ENCODE measurements at regions not wholly inside any gene's neighbourhood (a gene's known extent, or its start where the extent isn't known, plus 50 kb on each side); places are given as distances from the start of the nearest gene placed in this dataset.

- TF ChIP-seq, protein P1, sequence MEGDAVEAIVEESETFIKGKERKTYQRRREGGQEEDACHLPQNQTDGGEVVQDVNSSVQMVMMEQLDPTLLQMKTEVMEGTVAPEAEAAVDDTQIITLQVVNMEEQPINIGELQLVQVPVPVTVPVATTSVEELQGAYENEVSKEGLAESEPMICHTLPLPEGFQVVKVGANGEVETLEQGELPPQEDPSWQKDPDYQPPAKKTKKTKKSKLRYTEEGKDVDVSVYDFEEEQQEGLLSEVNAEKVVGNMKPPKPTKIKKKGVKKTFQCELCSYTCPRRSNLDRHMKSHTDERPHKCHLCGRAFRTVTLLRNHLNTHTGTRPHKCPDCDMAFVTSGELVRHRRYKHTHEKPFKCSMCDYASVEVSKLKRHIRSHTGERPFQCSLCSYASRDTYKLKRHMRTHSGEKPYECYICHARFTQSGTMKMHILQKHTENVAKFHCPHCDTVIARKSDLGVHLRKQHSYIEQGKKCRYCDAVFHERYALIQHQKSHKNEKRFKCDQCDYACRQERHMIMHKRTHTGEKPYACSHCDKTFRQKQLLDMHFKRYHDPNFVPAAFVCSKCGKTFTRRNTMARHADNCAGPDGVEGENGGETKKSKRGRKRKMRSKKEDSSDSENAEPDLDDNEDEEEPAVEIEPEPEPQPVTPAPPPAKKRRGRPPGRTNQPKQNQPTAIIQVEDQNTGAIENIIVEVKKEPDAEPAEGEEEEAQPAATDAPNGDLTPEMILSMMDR (IDR thresholded peaks at IDR 0.05) = no peak
- no peaks in the 10 kb centered on the region for H3K4me1 Mint-ChIP-seq (ENCODE audit: low read depth)
Observed at GRCh38 chr1:29579821-29580425, 343.6 kb downstream of the PTPRU start.

GRCh38 chr1:29577512-29577911 lies 341.2 kb downstream of the PTPRU start:
- H3K27ac Mint-ChIP-seq = no peak overlapping the region
- no peak for DNase-seq
- no peaks in the 10 kb centered on the region for H3K4me1 Mint-ChIP-seq (ENCODE audit: low read depth)
- H3K4me3 Mint-ChIP-seq = no peak overlapping the region
- H3K27me3 Mint-ChIP-seq (ENCODE audit: insufficient read depth) = peaks cover 7% of the 10 kb centered on the region; the same call in 1 of the 2 replicates
- peaks cover 23% of the 10 kb centered on the region for H3K9me3 Mint-ChIP-seq
- TF ChIP-seq, protein P1 (IDR thresholded peaks at IDR 0.05) = no peak
- H3K36me3 Mint-ChIP-seq (ENCODE audit: low read depth) = no peaks in the 10 kb centered on the region

More at GRCh38 chr1:29579821-29580425, 343.6 kb downstream of the PTPRU start:
- H3K9me3 Mint-ChIP-seq = peaks cover 28% of the 10 kb centered on the region
- H3K27ac Mint-ChIP-seq = no peak overlapping the region
- no peaks in the 10 kb centered on the region for H3K36me3 Mint-ChIP-seq (ENCODE audit: low read depth)
- peak; percentile 36 for DNase-seq
- peaks cover 2% of the 10 kb centered on the region; the same call in 1 of the 2 replicates for H3K27me3 Mint-ChIP-seq (ENCODE audit: insufficient read depth)
- H3K4me3 Mint-ChIP-seq = no peak overlapping the region

DNA sequence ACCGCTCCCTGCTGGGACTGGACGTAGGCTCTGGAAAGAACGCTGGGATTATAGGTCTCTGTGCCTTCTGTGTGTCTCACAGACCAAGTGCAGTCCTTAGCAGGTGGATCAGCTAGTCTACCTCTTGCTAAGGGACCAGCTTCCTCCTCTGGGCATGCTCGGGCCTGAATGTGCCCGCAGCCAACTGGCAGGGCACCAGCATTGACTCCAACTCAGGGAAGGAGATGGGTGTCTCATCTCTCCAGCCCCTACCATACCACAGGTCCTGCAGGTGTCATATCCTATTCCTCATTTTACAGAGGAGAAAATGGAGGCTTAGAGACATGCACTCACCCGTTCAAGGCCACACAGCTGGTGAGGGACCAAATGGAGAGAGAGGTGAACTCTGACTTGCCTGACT lies 340.2 kb downstream of the PTPRU start:
- Mint-ChIP-seq H3K4me1 (ENCODE audit: low read depth) (no peaks in the 10 kb centered on the region), H3K36me3 (ENCODE audit: low read depth) (no peaks in the 10 kb centered on the region), H3K4me3 (no peak overlapping the region), H3K9me3 (peaks cover 24% of the 10 kb centered on the region), H3K27ac (no peak overlapping the region), H3K27me3 (ENCODE audit: insufficient read depth) (peaks cover 7% of the 10 kb centered on the region; the same call in 1 of the 2 replicates)
- TF ChIP-seq, protein P1 (IDR thresholded peaks at IDR 0.05) = no peak
- no peak for DNase-seq

GRCh38 chr1:29575826-29576225 lies 339.5 kb downstream of the PTPRU start:
- H3K4me1 Mint-ChIP-seq (ENCODE audit: low read depth) = no peaks in the 10 kb centered on the region
- no peak overlapping the region for H3K4me3 Mint-ChIP-seq
- no peaks in the 10 kb centered on the region for H3K36me3 Mint-ChIP-seq (ENCODE audit: low read depth)
- no peak overlapping the region for H3K27ac Mint-ChIP-seq
- TF ChIP-seq, protein P1 (IDR thresholded peaks at IDR 0.05) = no peak
- peaks cover 27% of the 10 kb centered on the region for H3K9me3 Mint-ChIP-seq
- DNase-seq = no peak
- peaks cover 7% of the 10 kb centered on the region; the same call in 1 of the 2 replicates for H3K27me3 Mint-ChIP-seq (ENCODE audit: insufficient read depth)

DNA sequence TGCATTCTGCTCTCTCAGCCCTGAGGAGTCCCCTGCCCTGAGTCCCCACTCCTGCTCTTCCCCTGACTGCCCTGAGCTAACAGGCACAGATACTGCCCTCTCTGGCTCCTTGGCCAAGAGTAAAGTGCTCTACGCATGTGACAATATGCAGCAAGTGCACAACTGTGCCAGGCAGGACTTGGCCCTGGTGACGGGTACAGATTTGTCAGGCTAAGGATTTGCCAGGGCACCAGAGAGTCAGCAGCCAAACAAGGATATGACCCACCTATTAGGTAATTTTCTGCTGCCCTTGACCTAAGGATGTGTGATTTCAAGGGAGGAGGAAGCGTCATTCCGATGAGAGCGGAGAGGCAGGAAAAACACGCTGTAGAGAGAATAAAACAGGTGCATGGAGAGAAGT lies 339.0 kb downstream of the PTPRU start:
- peaks cover 7% of the 10 kb centered on the region; the same call in 1 of the 2 replicates for H3K27me3 Mint-ChIP-seq (ENCODE audit: insufficient read depth)
- H3K4me1 Mint-ChIP-seq (ENCODE audit: low read depth) = peaks cover 3% of the 10 kb centered on the region; the same call in 1 of the 2 replicates
- no peak overlapping the region for H3K27ac Mint-ChIP-seq
- no peak for DNase-seq
- H3K36me3 Mint-ChIP-seq (ENCODE audit: low read depth) = no peaks in the 10 kb centered on the region
- TF ChIP-seq, protein P1 (IDR thresholded peaks at IDR 0.05) = no peak
- no peak overlapping the region for H3K4me3 Mint-ChIP-seq
- peaks cover 22% of the 10 kb centered on the region for H3K9me3 Mint-ChIP-seq

Data from HFFc6 (cell line).